NCI-H345 (cell line): ENCODE measurements at regions not wholly inside any gene's neighbourhood (a gene's known extent, or its start where the extent isn't known, plus 50 kb on each side); places are given as distances from the start of the nearest gene placed in this dataset.

Experiments used
- DNase-seq: peaks from one replicate; lab custom pipeline; 2025; lab: John Stamatoyannopoulos, UW

- DNase-seq = no peak
These were observed 510.2 kb downstream of the RPS24 start for GRCh38 chr10:78543749-78544362.

- no peak for DNase-seq
These were observed 510.9 kb downstream of the RPS24 start for GRCh38 chr10:78544423-78545090.

GRCh38 chr10:78545756-78546155, 512.1 kb downstream of the RPS24 start:
- no peak for DNase-seq

GRCh38 chr10:78547397-78547796, 513.7 kb downstream of the RPS24 start:
- DNase-seq = no peak

GRCh38 chr10:78547905-78548304, 514.2 kb downstream of the RPS24 start:
- no peak for DNase-seq

- DNase-seq = no peak
These were observed 514.7 kb downstream of the RPS24 start for GRCh38 chr10:78548369-78548768.

- peak; percentile 53 for DNase-seq
These were observed 515.7 kb downstream of the RPS24 start for GRCh38 chr10:78549140-78549935.

- DNase-seq = no peak
These were observed 516.4 kb downstream of the RPS24 start for GRCh38 chr10:78550090-78550489.

GRCh38 chr10:78550716-78551115, 517.1 kb downstream of the RPS24 start:
- no peak for DNase-seq

GRCh38 chr10:78551184-78552005, 517.4 kb upstream of the ZMIZ1 start:
- DNase-seq = peak; percentile 83

- DNase-seq = no peak
These were observed 516.4 kb upstream of the ZMIZ1 start for GRCh38 chr10:78552261-78552811.

GRCh38 chr10:78553792-78554191, 515.0 kb upstream of the ZMIZ1 start:
- no peak for DNase-seq

GRCh38 chr10:78555128-78555527, 513.6 kb upstream of the ZMIZ1 start:
- no peak for DNase-seq

GRCh38 chr10:78556705-78557432, 511.9 kb upstream of the ZMIZ1 start:
- DNase-seq = no peak

- DNase-seq = peak; percentile 48
These were observed 511.3 kb upstream of the ZMIZ1 start for GRCh38 chr10:78557433-78557925.

GRCh38 chr10:78559661-78560340, 509.0 kb upstream of the ZMIZ1 start:
- peak; percentile 97 for DNase-seq

- no peak for DNase-seq
These were observed 508.5 kb upstream of the ZMIZ1 start for GRCh38 chr10:78560341-78560688.

GRCh38 chr10:78563314-78563713, 505.5 kb upstream of the ZMIZ1 start:
- no peak for DNase-seq

GRCh38 chr10:78565841-78566240, 502.9 kb upstream of the ZMIZ1 start:
- DNase-seq = no peak

- DNase-seq = no peak
These were observed 502.3 kb upstream of the ZMIZ1 start for GRCh38 chr10:78566284-78567111.
